Lung (tissue), 11 donors: ENCODE measurements at regions not wholly inside any gene's neighbourhood (a gene's known extent, or its start where the extent isn't known, plus 50 kb on each side); places are given as distances from the start of the nearest gene placed in this dataset.

Source experiments
- ATAC-seq: fragments of 200-7000 bp; cut with Tn5 transposase; one replicate; pipeline ENCODE4 v1.9.1; 2020; ENCODE audit warnings: moderate number of reproducible peaks; ENCODE audit not compliant: insufficient read depth, low FRiP score
- DNase-seq, 3 donors: peaks; one replicate each; pipeline ENCODE4 v3.0.0-alpha.2; 2013 to 2017
- H3K27ac ChIP-seq, 2 donors: one replicate each; pipeline ENCODE4 v1.5.1; 2013; ENCODE audit warnings: mild to moderate bottlenecking in 2 of 2, moderate library complexity in 2 of 2, control low read depth in 1 of 2, inconsistent platforms in 1 of 2, low read depth in 1 of 2, low read length in 1 of 2
- H3K27me3 ChIP-seq, 3 donors: one replicate each; pipeline ENCODE4 v1.5.1; 2013; ENCODE audit warnings: low read length in 2 of 3; ENCODE audit not compliant: control insufficient read depth in 3 of 3, insufficient read depth in 3 of 3
- H3K36me3 ChIP-seq, 4 donors: one replicate each; pipeline ENCODE4 v1.5.1; 2013; ENCODE audit warnings: low read length in 4 of 4, mild to moderate bottlenecking in 1 of 4, moderate library complexity in 1 of 4; ENCODE audit not compliant: control insufficient read depth in 4 of 4, insufficient read depth in 4 of 4
- H3K4me1 ChIP-seq, 5 donors: one replicate each; pipeline ENCODE4 v1.5.1; 2013; ENCODE audit warnings: low read length in 5 of 5, mild to moderate bottlenecking in 2 of 5, moderate library complexity in 1 of 5; ENCODE audit not compliant: control insufficient read depth in 5 of 5, insufficient read depth in 5 of 5
- H3K4me3 ChIP-seq: one replicate; pipeline ENCODE4 v1.5.1; 2013; ENCODE audit warnings: mild to moderate bottlenecking, control low read depth, moderate library complexity
- H3K9ac ChIP-seq, 2 donors: one replicate each; pipeline ENCODE4 v1.5.1; 2013; ENCODE audit warnings: low read length in 2 of 2, control low read depth in 1 of 2; ENCODE audit not compliant: insufficient read depth in 1 of 2
- H3K9me3 ChIP-seq, 4 donors: one replicate each; pipeline ENCODE4 v1.5.1; 2013; ENCODE audit warnings: low read length in 3 of 4, mild to moderate bottlenecking in 1 of 4, moderate library complexity in 1 of 4; ENCODE audit not compliant: control insufficient read depth in 4 of 4, insufficient read depth in 3 of 4
- CTCF ChIP-seq: IDR thresholded peaks from 2 replicates; pipeline ENCODE4 v1.5.1; 2012; ENCODE audit warnings: mild to moderate bottlenecking; ENCODE audit errors: control extremely low read depth, extremely low read depth
- WGBS, 2 donors: extraction: QIAGEN DNeasy Blood & Tissue Kit; methylation state at CpG; one replicate each; pipeline ENCODE4 v1.1.7; 2013; 5-methylcytosine and 5-hydroxymethylcytosine counted together
- donor health status: control.
- donor health status: control.
- donor health status: Bipolar disorder and iron deficiency.
- donor health status: healthy.
- donor health status: DM: yes; HTN: yes; CAD: no.

GRCh38 chr1:95449516-95449915, 215.5 kb downstream of the RWDD3 start:
- H3K4me1 ChIP-seq = no peaks in the 10 kb centered on the region
- H3K27ac ChIP-seq = no peak overlapping the region
- DNase-seq (no peak), ATAC-seq (no peak)
- H3K36me3 ChIP-seq = no peaks in the 10 kb centered on the region
- peaks cover 0 to 13% (median 3%) of the 10 kb centered on the region in 4 donors for H3K9me3 ChIP-seq
- 96% methylated on average over 3 of the region's 3 CpGs for WGBS, 2 donors
- no peak for TF ChIP-seq CTCF
- H3K4me3 ChIP-seq = no peak overlapping the region
- H3K27me3 ChIP-seq = no peaks in the 10 kb centered on the region
- H3K9ac ChIP-seq = no peak overlapping the region

GRCh38 chr1:95451054-95451453, 217.0 kb downstream of the RWDD3 start:
- ATAC-seq (no peak), DNase-seq (no peak)
- H3K4me1 ChIP-seq = no peaks in the 10 kb centered on the region
- no peaks in the 10 kb centered on the region for H3K27me3 ChIP-seq
- H3K9ac ChIP-seq = no peak overlapping the region
- H3K27ac ChIP-seq = no peak overlapping the region
- WGBS, 2 donors = 73 to 82% methylated on average over 3 of the region's 3 CpGs
- H3K9me3 ChIP-seq = peaks cover 0 to 13% (median 4%) of the 10 kb centered on the region in 4 donors
- no peak overlapping the region for H3K4me3 ChIP-seq
- TF ChIP-seq CTCF = no peak
- H3K36me3 ChIP-seq = no peaks in the 10 kb centered on the region

- no peak for TF ChIP-seq CTCF
- DNase-seq (no peak), ATAC-seq (no peak)
- Histone ChIP-seq H3K9me3 (peaks cover 0 to 13% (median 4%) of the 10 kb centered on the region in 4 donors), H3K4me3 (no peak overlapping the region), H3K4me1 (no peaks in the 10 kb centered on the region), H3K9ac (no peak overlapping the region), H3K27ac (no peak overlapping the region), H3K27me3 (no peaks in the 10 kb centered on the region), H3K36me3 (no peaks in the 10 kb centered on the region)
- 76 to 89% methylated on average over 3 of the region's 3 CpGs for WGBS, 2 donors
These were observed 217.9 kb downstream of the RWDD3 start for GRCh38 chr1:95451904-95452303.

GRCh38 chr1:95453053-95453452, 219.0 kb downstream of the RWDD3 start:
- H3K4me1 ChIP-seq = no peaks in the 10 kb centered on the region
- no peak for ATAC-seq
- TF ChIP-seq CTCF = no peak
- 95 to 99% methylated on average over 2 of the region's 2 CpGs for WGBS, 2 donors
- no peaks in the 10 kb centered on the region for H3K27me3 ChIP-seq
- no peak overlapping the region for H3K4me3 ChIP-seq
- H3K9ac ChIP-seq = no peak overlapping the region
- no peak overlapping the region for H3K27ac ChIP-seq
- peaks cover 0 to 12% (median 4%) of the 10 kb centered on the region in 4 donors for H3K9me3 ChIP-seq
- H3K36me3 ChIP-seq = no peaks in the 10 kb centered on the region
- DNase-seq = no peak
